ENCODE measurements at regions not wholly inside any gene's neighbourhood (a gene's known extent, or its start where the extent isn't known, plus 50 kb on each side); places are given as distances from the start of the nearest gene placed in this dataset.

DNA sequence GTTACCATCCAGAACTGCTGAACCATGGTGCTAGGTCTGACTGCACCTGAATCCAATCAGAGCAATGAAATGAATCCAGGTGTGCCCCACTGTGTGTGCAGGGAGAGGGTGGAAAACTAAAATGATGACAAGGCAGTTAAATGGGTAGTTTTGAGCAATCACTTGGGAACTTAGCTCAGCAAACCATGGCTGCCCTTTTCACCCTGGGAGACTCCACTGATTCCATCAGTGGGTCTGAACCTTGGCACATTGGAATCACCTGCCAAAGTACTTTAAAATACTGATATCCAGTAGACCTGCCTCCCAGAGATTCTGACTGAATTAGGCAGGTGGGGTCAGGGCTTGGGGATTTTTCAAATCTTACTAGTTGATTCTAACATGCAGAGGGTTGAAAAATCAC is 59.8 kb upstream of the USP3 start:
- TF ChIP-seq, protein P1, sequence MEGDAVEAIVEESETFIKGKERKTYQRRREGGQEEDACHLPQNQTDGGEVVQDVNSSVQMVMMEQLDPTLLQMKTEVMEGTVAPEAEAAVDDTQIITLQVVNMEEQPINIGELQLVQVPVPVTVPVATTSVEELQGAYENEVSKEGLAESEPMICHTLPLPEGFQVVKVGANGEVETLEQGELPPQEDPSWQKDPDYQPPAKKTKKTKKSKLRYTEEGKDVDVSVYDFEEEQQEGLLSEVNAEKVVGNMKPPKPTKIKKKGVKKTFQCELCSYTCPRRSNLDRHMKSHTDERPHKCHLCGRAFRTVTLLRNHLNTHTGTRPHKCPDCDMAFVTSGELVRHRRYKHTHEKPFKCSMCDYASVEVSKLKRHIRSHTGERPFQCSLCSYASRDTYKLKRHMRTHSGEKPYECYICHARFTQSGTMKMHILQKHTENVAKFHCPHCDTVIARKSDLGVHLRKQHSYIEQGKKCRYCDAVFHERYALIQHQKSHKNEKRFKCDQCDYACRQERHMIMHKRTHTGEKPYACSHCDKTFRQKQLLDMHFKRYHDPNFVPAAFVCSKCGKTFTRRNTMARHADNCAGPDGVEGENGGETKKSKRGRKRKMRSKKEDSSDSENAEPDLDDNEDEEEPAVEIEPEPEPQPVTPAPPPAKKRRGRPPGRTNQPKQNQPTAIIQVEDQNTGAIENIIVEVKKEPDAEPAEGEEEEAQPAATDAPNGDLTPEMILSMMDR (IDR thresholded peaks at IDR 0.05) = no peak
- TF ChIP-seq POLR2AphosphoS5 (IDR thresholded peaks at IDR 0.05) = no peak

All from sigmoid colon (tissue), 4 donors.